ENCODE measurements at regions not wholly inside any gene's neighbourhood (a gene's known extent, or its start where the extent isn't known, plus 50 kb on each side); places are given as distances from the start of the nearest gene placed in this dataset.
"Not testable (repeated sequence)": the region's sequence is repeated elsewhere in the genome, so short reads cannot be mapped to it uniquely, and the experiment has no call there.

GRCh38 chr13:86920961-86921360 lies 750.2 kb upstream of the SLITRK5 start:
- H3K27me3 ChIP-seq (replicated peaks; ENCODE audit: insufficient read depth, low read length) = no peaks in the 10 kb centered on the region
- no peak for DNase-seq
- H3K9ac ChIP-seq (ENCODE audit: low read length) = no peak overlapping the region
- TF ChIP-seq EZH2 (optimal IDR thresholded peaks at IDR 0.05; ENCODE audit: low read depth, low read length) = no peak
- no peak for TF ChIP-seq CTCF (IDR thresholded peaks at IDR 0.05; ENCODE audit: low read length)
- TF ChIP-seq EZH2phosphoT487 (IDR thresholded peaks at IDR 0.05; ENCODE audit: low read length) = no peak
- H4K20me1 ChIP-seq (ENCODE audit: insufficient read depth, low read length) = no peaks in the 10 kb centered on the region
- H3K4me2 ChIP-seq (ENCODE audit: low read depth, low read length) = no peak overlapping the region
- H3K9me3 ChIP-seq (replicated peaks; ENCODE audit: insufficient read depth, low read length) = no peaks in the 10 kb centered on the region
- H3K36me3 ChIP-seq (replicated peaks; ENCODE audit: insufficient read depth, low read length) = no peaks in the 10 kb centered on the region
- H3K9me2 ChIP-seq (replicated peaks; ENCODE audit: insufficient read depth, low read length) = no peaks in the 10 kb centered on the region
- H3K27ac ChIP-seq (ENCODE audit: low read length) = no peak overlapping the region
- no peaks in the 10 kb centered on the region for H3K79me2 ChIP-seq (ENCODE audit: low read length)
- H3K4me3 ChIP-seq (ENCODE audit: low read length) = no peak overlapping the region
- H3F3A ChIP-seq (ENCODE audit: insufficient read depth, low read length) = no peaks in the 10 kb centered on the region
- H2AFZ ChIP-seq (ENCODE audit: low read length) = no peak overlapping the region
- H3K4me1 ChIP-seq (ENCODE audit: low read length) = no peaks in the 10 kb centered on the region

GRCh38 chr13:86922936-86923335 lies 748.2 kb upstream of the SLITRK5 start:
- H3K27ac ChIP-seq (ENCODE audit: low read length) = no peak overlapping the region
- no peaks in the 10 kb centered on the region for H3K36me3 ChIP-seq (replicated peaks; ENCODE audit: insufficient read depth, low read length)
- no peaks in the 10 kb centered on the region for H4K20me1 ChIP-seq (ENCODE audit: insufficient read depth, low read length)
- no peaks in the 10 kb centered on the region for H3K9me2 ChIP-seq (replicated peaks; ENCODE audit: insufficient read depth, low read length)
- H3F3A ChIP-seq (ENCODE audit: insufficient read depth, low read length) = no peaks in the 10 kb centered on the region
- no peak overlapping the region for H3K9ac ChIP-seq (ENCODE audit: low read length)
- no peak overlapping the region for H3K4me2 ChIP-seq (ENCODE audit: low read depth, low read length)
- H3K4me1 ChIP-seq (ENCODE audit: low read length) = no peaks in the 10 kb centered on the region
- H2AFZ ChIP-seq (ENCODE audit: low read length) = no peak overlapping the region
- TF ChIP-seq CTCF (IDR thresholded peaks at IDR 0.05; ENCODE audit: low read length) (no peak), EZH2 (optimal IDR thresholded peaks at IDR 0.05; ENCODE audit: low read depth, low read length) (no peak), EZH2phosphoT487 (IDR thresholded peaks at IDR 0.05; ENCODE audit: low read length) (no peak)
- H3K9me3 ChIP-seq (replicated peaks; ENCODE audit: insufficient read depth, low read length) = no peaks in the 10 kb centered on the region
- H3K79me2 ChIP-seq (ENCODE audit: low read length) = no peaks in the 10 kb centered on the region
- DNase-seq = no peak
- no peaks in the 10 kb centered on the region for H3K27me3 ChIP-seq (replicated peaks; ENCODE audit: insufficient read depth, low read length)
- no peak overlapping the region for H3K4me3 ChIP-seq (ENCODE audit: low read length)

GRCh38 chr13:86926916-86927315 lies 744.3 kb upstream of the SLITRK5 start:
- H3K79me2 ChIP-seq (ENCODE audit: low read length); H3K9me3 ChIP-seq (replicated peaks; ENCODE audit: insufficient read depth, low read length); H3K4me3 ChIP-seq (ENCODE audit: low read length); H3K4me2 ChIP-seq (ENCODE audit: low read depth, low read length); H4K20me1 ChIP-seq (ENCODE audit: insufficient read depth, low read length); H2AFZ ChIP-seq (ENCODE audit: low read length); H3K9me2 ChIP-seq (replicated peaks; ENCODE audit: insufficient read depth, low read length); H3K27ac ChIP-seq (ENCODE audit: low read length); H3K27me3 ChIP-seq (replicated peaks; ENCODE audit: insufficient read depth, low read length); H3F3A ChIP-seq (ENCODE audit: insufficient read depth, low read length); H3K4me1 ChIP-seq (ENCODE audit: low read length); H3K9ac ChIP-seq (ENCODE audit: low read length); H3K36me3 ChIP-seq (replicated peaks; ENCODE audit: insufficient read depth, low read length); DNase-seq: not testable (repeated sequence)

GRCh38 chr13:86932776-86933334 lies 738.3 kb upstream of the SLITRK5 start:
- Histone ChIP-seq H3F3A (ENCODE audit: insufficient read depth, low read length) (no peaks in the 10 kb centered on the region), H3K27ac (ENCODE audit: low read length) (no peak overlapping the region), H3K27me3 (replicated peaks; ENCODE audit: insufficient read depth, low read length) (no peaks in the 10 kb centered on the region), H3K36me3 (replicated peaks; ENCODE audit: insufficient read depth, low read length) (no peaks in the 10 kb centered on the region), H3K9me3 (replicated peaks; ENCODE audit: insufficient read depth, low read length) (no peaks in the 10 kb centered on the region), H3K9ac (ENCODE audit: low read length) (no peak overlapping the region), H3K4me1 (ENCODE audit: low read length) (no peaks in the 10 kb centered on the region), H3K4me3 (ENCODE audit: low read length) (no peak overlapping the region), H4K20me1 (ENCODE audit: insufficient read depth, low read length) (no peaks in the 10 kb centered on the region), H3K4me2 (ENCODE audit: low read depth, low read length) (no peak overlapping the region), H3K79me2 (ENCODE audit: low read length) (no peaks in the 10 kb centered on the region), H3K9me2 (replicated peaks; ENCODE audit: insufficient read depth, low read length) (no peaks in the 10 kb centered on the region), H2AFZ (ENCODE audit: low read length) (no peak overlapping the region)
- TF ChIP-seq EZH2 (optimal IDR thresholded peaks at IDR 0.05; ENCODE audit: low read depth, low read length) (no peak), CTCF (IDR thresholded peaks at IDR 0.05; ENCODE audit: low read length) (no peak), EZH2phosphoT487 (IDR thresholded peaks at IDR 0.05; ENCODE audit: low read length) (no peak)
- no peak for DNase-seq

Measured in MM.1S (cell line).